PC-3 (cell line): ENCODE measurements at regions not wholly inside any gene's neighbourhood (a gene's known extent, or its start where the extent isn't known, plus 50 kb on each side); places are given as distances from the start of the nearest gene placed in this dataset.

Source experiments
- ATAC-seq: fragments of 200-7000 bp; cut with Tn5 transposase; 2 replicates; pipeline ENCODE4 v1.9.1; 2020; ENCODE audit warnings: mild to moderate bottlenecking, moderate library complexity
- BruUV-seq: library from RNA; stranded (reverse); fragments of 400-500 nt; replicated peaks from 2 replicates; lab custom pipeline; 2021; lab: Mats Ljungman, UMichigan
- CTCF ChIA-PET: fragments of 300-600 bp; sonication (Branson Sonifier 250); formaldehyde crosslinking; loops from one replicate; lab custom pipeline; 2022; ENCODE audit warnings: antibody characterized with exemption; lab: Charles Lee
- POLR2A ChIA-PET: fragments of 300-600 bp; sonication (Branson Sonifier 250); formaldehyde crosslinking; loops from one replicate; lab custom pipeline; 2022; ENCODE audit warnings: antibody characterized with exemption; ENCODE audit not compliant: unreplicated experiment; lab: Charles Lee
- DNase-seq: peaks from one replicate; pipeline ENCODE4 v3.0.0-alpha.2; 2015
- H2AFZ ChIP-seq: fragments of 300-600 bp; sonication (generic); 2 replicates; pipeline ENCODE4 v1.6.0; 2016; ENCODE audit warnings: antibody characterized with exemption, low read length
- H3F3A ChIP-seq: fragments of 300-600 bp; sonication (generic); one replicate; pipeline ENCODE4 v1.6.0; 2017; ENCODE audit warnings: antibody characterized with exemption, low read length, control low read depth, mild to moderate bottlenecking; ENCODE audit not compliant: unreplicated experiment
- H3K27ac ChIP-seq: fragments of 300-600 bp; sonication (generic); 2 replicates; pipeline ENCODE4 v1.5.1; 2016; ENCODE audit warnings: mild to moderate bottlenecking, low read length
- H3K27me3 ChIP-seq: fragments of 300-600 bp; sonication (generic); 2 replicates; pipeline ENCODE4 v1.6.1; 2016; ENCODE audit warnings: low read length, mixed read lengths
- H3K36me3 ChIP-seq: fragments of 300-600 bp; sonication (generic); 2 replicates; pipeline ENCODE4 v1.6.1; 2016; ENCODE audit warnings: low read depth, mixed run types, low read length, mixed read lengths
- H3K4me1 ChIP-seq: fragments of 300-600 bp; sonication (generic); 2 replicates; pipeline ENCODE4 v1.5.1; 2016; ENCODE audit warnings: low read length; ENCODE audit not compliant: insufficient read depth
- H3K4me2 ChIP-seq: fragments of 300-600 bp; sonication (generic); 2 replicates; pipeline ENCODE4 v1.6.0; 2016; ENCODE audit warnings: low read length
- H3K4me3 ChIP-seq: fragments of 300-600 bp; sonication (generic); 2 replicates; pipeline ENCODE4 v1.5.1; 2016; ENCODE audit warnings: mild to moderate bottlenecking, low read length, mixed read lengths
- H3K79me2 ChIP-seq: fragments of 300-600 bp; sonication (generic); 2 replicates; pipeline ENCODE4 v1.6.1; 2017; ENCODE audit warnings: low read length, mixed read lengths
- H3K9ac ChIP-seq: fragments of 300-600 bp; sonication (generic); 2 replicates; pipeline ENCODE4 v1.6.0; 2016; ENCODE audit warnings: mild to moderate bottlenecking, low read length
- H3K9me2 ChIP-seq: fragments of 300-600 bp; sonication (generic); replicated peaks from 2 replicates; pipeline ENCODE4 v1.6.1; 2016; ENCODE audit warnings: mixed run types, low read length, mixed read lengths
- H3K9me3 ChIP-seq: fragments of 300-600 bp; sonication (generic); 2 replicates; pipeline ENCODE4 v1.6.1; 2016; ENCODE audit warnings: low read length, mixed read lengths
- H4K20me1 ChIP-seq: fragments of 300-600 bp; sonication (generic); 2 replicates; pipeline ENCODE4 v1.6.1; 2016; ENCODE audit warnings: low read length, mixed read lengths
- EZH2 ChIP-seq: fragments of 300-600 bp; sonication (generic); IDR thresholded peaks from one replicate; pipeline ENCODE4 v1.6.1; 2017; ENCODE audit warnings: antibody characterized with exemption, mild to moderate bottlenecking, low read length; ENCODE audit not compliant: unreplicated experiment
- EZH2phosphoT487 ChIP-seq: fragments of 300-600 bp; sonication (generic); IDR thresholded peaks from 2 replicates; pipeline ENCODE4 v1.6.1; 2018; ENCODE audit warnings: mild to moderate bottlenecking, antibody characterized with exemption, low read length, borderline replicate concordance
- intact Hi-C: fragments of 100-400 bp; cut with micrococcal nuclease; formaldehyde crosslinking; loops from 2 replicates; pipeline ENCODE4 v1.9.0; 2023
- TF ChIP-seq, protein P1 (sequence below): fragments of 300-600 bp; sonication (generic); conservative IDR thresholded peaks from 2 replicates; pipeline ENCODE4 v1.5.1; 2017; ENCODE audit warnings: antibody characterized with exemption, low read depth, mild to moderate bottlenecking, low read length

DNA sequence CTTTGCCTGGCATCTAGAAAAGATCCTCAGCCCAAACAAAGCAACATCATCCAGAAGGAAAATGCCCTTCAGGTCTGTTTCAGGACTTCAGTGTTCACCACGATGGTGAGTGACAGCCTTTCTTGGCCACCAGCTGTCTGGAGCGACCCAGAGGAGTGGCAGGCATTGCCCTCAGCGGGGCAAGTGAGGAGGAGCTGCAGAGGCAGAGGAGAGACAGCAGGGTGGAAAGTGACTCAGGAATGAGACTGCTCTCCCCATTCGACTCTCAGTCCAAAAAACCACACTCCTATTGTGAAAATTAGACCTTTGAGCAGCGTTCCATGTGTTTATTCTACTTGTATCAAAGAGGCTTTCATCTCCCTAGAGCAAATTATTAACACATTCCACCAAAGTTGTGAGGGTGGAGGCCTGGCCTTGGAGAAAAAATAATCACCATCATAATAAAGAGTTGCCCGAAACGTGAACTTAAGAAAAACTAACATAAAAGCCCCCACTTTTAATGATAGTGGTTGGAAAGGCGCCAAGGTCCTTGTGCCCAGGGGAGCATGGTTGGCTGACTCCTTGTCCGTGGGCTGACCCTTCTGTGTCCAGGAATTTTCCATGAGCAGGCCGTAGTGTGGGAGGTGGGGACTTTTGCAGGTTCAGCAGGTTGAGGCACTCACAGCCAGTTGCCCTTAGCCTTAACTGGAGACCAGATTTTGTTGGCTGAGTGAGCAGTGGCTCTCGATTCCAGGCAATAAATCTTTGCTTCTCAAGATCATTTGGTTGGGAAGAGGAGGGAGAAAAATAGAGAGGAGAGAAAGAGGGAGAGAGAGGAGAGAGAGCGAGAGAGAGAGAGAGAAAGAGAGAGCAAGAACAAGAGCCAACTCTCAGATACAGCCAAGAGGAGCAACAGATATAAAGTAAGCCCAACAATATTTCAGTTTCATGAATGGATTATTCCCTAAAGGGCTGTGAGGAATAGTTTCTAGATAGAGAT lies 125.9 kb upstream of the ANKRD55 start:
- intact Hi-C loops: no loop called here
- no peak overlapping the region for H3K4me2 ChIP-seq
- ATAC-seq: no peak
- no peaks in the 10 kb centered on the region for H3K36me3 ChIP-seq
- no peaks in the 10 kb centered on the region for H3F3A ChIP-seq
- ChIA-PET CTCF (no interaction called here), POLR2A (no interaction called here)
- H2AFZ ChIP-seq: no peak overlapping the region
- H3K9me3 ChIP-seq: no peaks in the 10 kb centered on the region
- H4K20me1 ChIP-seq: no peaks in the 10 kb centered on the region
- H3K27ac ChIP-seq: no peak overlapping the region
- DNase-seq: peak; percentile 7
- H3K27me3 ChIP-seq: no peaks in the 10 kb centered on the region
- H3K9me2 ChIP-seq: no peaks in the 10 kb centered on the region
- no peak overlapping the region for H3K9ac ChIP-seq
- H3K4me1 ChIP-seq: no peaks in the 10 kb centered on the region; the same call in 1 of the 2 replicates
- no peak overlapping the region for H3K4me3 ChIP-seq
- TF ChIP-seq EZH2phosphoT487 (no peak), EZH2 (no peak)
- TF ChIP-seq, protein P1, sequence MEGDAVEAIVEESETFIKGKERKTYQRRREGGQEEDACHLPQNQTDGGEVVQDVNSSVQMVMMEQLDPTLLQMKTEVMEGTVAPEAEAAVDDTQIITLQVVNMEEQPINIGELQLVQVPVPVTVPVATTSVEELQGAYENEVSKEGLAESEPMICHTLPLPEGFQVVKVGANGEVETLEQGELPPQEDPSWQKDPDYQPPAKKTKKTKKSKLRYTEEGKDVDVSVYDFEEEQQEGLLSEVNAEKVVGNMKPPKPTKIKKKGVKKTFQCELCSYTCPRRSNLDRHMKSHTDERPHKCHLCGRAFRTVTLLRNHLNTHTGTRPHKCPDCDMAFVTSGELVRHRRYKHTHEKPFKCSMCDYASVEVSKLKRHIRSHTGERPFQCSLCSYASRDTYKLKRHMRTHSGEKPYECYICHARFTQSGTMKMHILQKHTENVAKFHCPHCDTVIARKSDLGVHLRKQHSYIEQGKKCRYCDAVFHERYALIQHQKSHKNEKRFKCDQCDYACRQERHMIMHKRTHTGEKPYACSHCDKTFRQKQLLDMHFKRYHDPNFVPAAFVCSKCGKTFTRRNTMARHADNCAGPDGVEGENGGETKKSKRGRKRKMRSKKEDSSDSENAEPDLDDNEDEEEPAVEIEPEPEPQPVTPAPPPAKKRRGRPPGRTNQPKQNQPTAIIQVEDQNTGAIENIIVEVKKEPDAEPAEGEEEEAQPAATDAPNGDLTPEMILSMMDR: no peak
- no TSS peak for BruUV-seq
- no peaks in the 10 kb centered on the region for H3K79me2 ChIP-seq

DNA sequence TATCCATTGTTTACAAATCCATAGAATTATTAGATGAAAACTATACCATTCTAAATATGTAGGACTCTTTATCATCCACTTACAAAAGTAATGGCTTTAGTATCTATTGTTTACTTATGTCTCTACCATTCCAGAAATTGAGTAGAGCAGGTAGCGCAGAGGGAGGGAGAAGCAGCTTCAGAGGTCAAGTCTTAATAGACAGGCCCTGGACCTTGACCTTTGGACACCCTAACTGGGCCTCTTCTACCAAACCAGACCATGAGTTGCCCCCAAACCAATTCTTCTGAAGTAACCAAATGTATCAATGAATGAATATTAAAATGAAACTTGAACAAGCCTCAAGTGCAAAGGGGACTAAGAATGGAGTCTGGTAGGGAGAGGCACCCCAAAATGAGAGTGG lies 124.9 kb upstream of the ANKRD55 start:
- TF ChIP-seq, protein P1: no peak
- TF ChIP-seq EZH2phosphoT487: no peak
- TF ChIP-seq EZH2: no peak
- Histone ChIP-seq H3K79me2 (no peaks in the 10 kb centered on the region), H3K4me2 (no peak overlapping the region), H3K4me3 (no peak overlapping the region), H3K27me3 (no peaks in the 10 kb centered on the region), H3K9me2 (no peaks in the 10 kb centered on the region), H3K36me3 (no peaks in the 10 kb centered on the region), H3K9ac (no peak overlapping the region), H4K20me1 (no peaks in the 10 kb centered on the region), H3K4me1 (no peaks in the 10 kb centered on the region; the same call in 1 of the 2 replicates), H3K9me3 (no peaks in the 10 kb centered on the region), H3F3A (no peaks in the 10 kb centered on the region), H2AFZ (no peak overlapping the region), H3K27ac (no peak overlapping the region)
- ChIA-PET POLR2A (no interaction called here), CTCF (no interaction called here)
- intact Hi-C loops: no loop called here
- BruUV-seq: no TSS peak
- ATAC-seq (no peak), DNase-seq (no peak)

DNA sequence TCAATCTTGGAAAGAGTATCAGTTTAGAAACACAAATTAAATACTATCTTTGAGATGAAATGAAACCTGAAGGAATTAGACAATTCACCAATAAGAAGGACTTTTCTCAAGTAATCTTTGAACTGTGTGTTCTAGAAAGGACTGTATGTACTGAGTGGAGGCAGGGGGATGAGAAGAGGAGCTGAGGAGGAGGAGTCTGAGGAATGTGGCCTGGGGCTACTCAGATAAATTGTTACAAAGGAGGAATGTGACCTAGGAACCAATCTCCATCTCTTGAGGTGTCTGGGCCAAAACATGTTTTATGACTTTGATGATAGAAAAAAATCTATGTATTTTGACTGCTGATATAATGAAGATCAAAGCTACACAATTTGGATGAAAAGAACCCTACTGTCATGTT lies 124.3 kb upstream of the ANKRD55 start:
- ATAC-seq (no peak), DNase-seq (no peak)
- no peak overlapping the region for H3K4me2 ChIP-seq
- no peak overlapping the region for H3K9ac ChIP-seq
- TF ChIP-seq EZH2phosphoT487: no peak
- no peak for TF ChIP-seq EZH2
- TF ChIP-seq, protein P1: no peak
- H3K27me3 ChIP-seq: no peaks in the 10 kb centered on the region
- no peaks in the 10 kb centered on the region for H3K79me2 ChIP-seq
- H3K27ac ChIP-seq: no peak overlapping the region
- no peaks in the 10 kb centered on the region for H3F3A ChIP-seq
- ChIA-PET CTCF (no interaction called here), POLR2A (no interaction called here)
- BruUV-seq: no TSS peak
- no peaks in the 10 kb centered on the region; the same call in 1 of the 2 replicates for H3K4me1 ChIP-seq
- no peak overlapping the region for H2AFZ ChIP-seq
- no peaks in the 10 kb centered on the region for H3K9me3 ChIP-seq
- intact Hi-C loops: no loop called here
- no peak overlapping the region for H3K4me3 ChIP-seq
- no peaks in the 10 kb centered on the region for H3K9me2 ChIP-seq
- H4K20me1 ChIP-seq: no peaks in the 10 kb centered on the region
- H3K36me3 ChIP-seq: no peaks in the 10 kb centered on the region
